Body of pancreas (tissue), 4 donors: ENCODE measurements at regions not wholly inside any gene's neighbourhood (a gene's known extent, or its start where the extent isn't known, plus 50 kb on each side); places are given as distances from the start of the nearest gene placed in this dataset.

Experiments
- ATAC-seq: fragments of 150-250 bp; one replicate; pipeline ENCODE4 v1.9.1; 2016
- DNase-seq, 4 donors: peaks; one replicate each; pipeline ENCODE4 v3.0.0-alpha.2; 2019
- H3K27ac ChIP-seq, 4 donors: fragments of 200-600 bp; sonication (generic); 1 replicate in 3 of 4; 2 replicates in 1 of 4; pipeline versions ENCODE4 v1.5.1 to v1.6.1; 2016 to 2019; ENCODE audit warnings: mild to moderate bottlenecking in 1 of 4, mixed read lengths in 1 of 4, moderate library complexity in 1 of 4
- H3K27me3 ChIP-seq, 2 donors: fragments of 200-600 bp; sonication (generic); one replicate each; pipeline ENCODE4 v1.6.0; 2016; ENCODE audit warnings: mild to moderate bottlenecking in 1 of 2
- H3K36me3 ChIP-seq, 2 donors: fragments of 200-600 bp; sonication (generic); replicated peaks in 1 of 2; 2 replicates each; pipeline ENCODE4 v1.5.1; 2016; ENCODE audit warnings: low read depth in 2 of 2; ENCODE audit not compliant: insufficient read depth in 1 of 2
- H3K4me1 ChIP-seq: fragments of 200-600 bp; sonication (generic); one replicate; pipeline ENCODE4 v1.6.0; 2016
- H3K4me3 ChIP-seq, 2 donors: fragments of 200-600 bp; sonication (generic); 1 replicate in 1 of 2; 2 replicates in 1 of 2; pipeline ENCODE4 v1.5.1; 2016 to 2019
- H3K9me3 ChIP-seq, 3 donors: fragments of 200-600 bp; sonication (generic); 1 replicate in 2 of 3; 2 replicates in 1 of 3; pipeline ENCODE4 v1.5.1; 2016
- CTCF ChIP-seq, 7 experiments: fragments of 450-650 bp in 4 of 7; fragments of 200-600 bp in 3 of 7; sonication (generic) in 3 of 7; IDR thresholded peaks; one replicate each; pipeline ENCODE4 v1.5.1; 2016 to 2019; ENCODE audit warnings: antibody characterized with exemption in 7 of 7
- POLR2A ChIP-seq, 3 donors: fragments of 450-650 bp; IDR thresholded peaks; one replicate each; pipeline ENCODE4 v1.6.1; 2016; ENCODE audit warnings: antibody characterized with exemption in 3 of 3, mild to moderate bottlenecking in 2 of 3
- WGBS, 2 donors: methylation state at CpG; one replicate each; pipeline ENCODE4 v1.1.5; 2017; 5-methylcytosine and 5-hydroxymethylcytosine counted together
- intact Hi-C: fragments of 100-400 bp; cut with DNase I; formaldehyde crosslinking; loops from one replicate; pipeline ENCODE4 v1.15.1; 2023

- Histone ChIP-seq H3K36me3 (no peaks in the 10 kb centered on the region), H3K27me3 (no peaks in the 10 kb centered on the region), H3K27ac (no peak overlapping the region), H3K4me3 (no peak overlapping the region), H3K4me1 (peaks cover 8% of the 10 kb centered on the region), H3K9me3 (no peaks in the 10 kb centered on the region)
- 85 to 96% methylated on average over 6 of the region's 6 CpGs for WGBS, 2 donors
- intact Hi-C loops, result no loop called here
- TF ChIP-seq POLR2A (IDR thresholded peaks at IDR 0.05), result no peak
- TF ChIP-seq CTCF (IDR thresholded peaks at IDR 0.05), result no peak
- ATAC-seq, result no peak
- DNase-seq, result no peak
Observed at GRCh38 chr14:30445852-30446251, 113.1 kb upstream of the G2E3 start.

- no peak for DNase-seq
- no peaks in the 10 kb centered on the region for H3K36me3 ChIP-seq
- no peak for ATAC-seq
- 44 to 46% methylated on average over 8 of the region's 8 CpGs for WGBS, 2 donors
- intact Hi-C loops, result no loop called here
- no peak overlapping the region for H3K4me3 ChIP-seq
- no peak overlapping the region for H3K27ac ChIP-seq
- no peak for TF ChIP-seq POLR2A (IDR thresholded peaks at IDR 0.05)
- TF ChIP-seq CTCF (IDR thresholded peaks at IDR 0.05), result no peak
- peaks cover 8% of the 10 kb centered on the region for H3K4me1 ChIP-seq
- H3K9me3 ChIP-seq, result no peaks in the 10 kb centered on the region
- H3K27me3 ChIP-seq, result no peaks in the 10 kb centered on the region
Observed at GRCh38 chr14:30450631-30451545, 108.1 kb upstream of the G2E3 start.

- Histone ChIP-seq H3K4me3 (no peak overlapping the region), H3K4me1 (no peaks in the 10 kb centered on the region), H3K27me3 (no peaks in the 10 kb centered on the region), H3K27ac (no peak overlapping the region), H3K9me3 (no peaks in the 10 kb centered on the region), H3K36me3 (no peaks in the 10 kb centered on the region)
- TF ChIP-seq POLR2A (IDR thresholded peaks at IDR 0.05), result no peak
- TF ChIP-seq CTCF (IDR thresholded peaks at IDR 0.05), result no peak
- 82 to 84% methylated on average over 2 of the region's 2 CpGs for WGBS, 2 donors
- ATAC-seq (no peak), DNase-seq (no peak)
- intact Hi-C loops, result no loop called here
Observed at GRCh38 chr14:30456296-30456695, 102.7 kb upstream of the G2E3 start.

GRCh38 chr14:30462358-30462757 lies 96.6 kb upstream of the G2E3 start:
- H3K27ac ChIP-seq, result no peak overlapping the region
- intact Hi-C loops, result no loop called here
- no peak for ATAC-seq
- peaks cover 9% of the 10 kb centered on the region for H3K4me1 ChIP-seq
- H3K4me3 ChIP-seq, result no peak overlapping the region
- no peaks in the 10 kb centered on the region for H3K36me3 ChIP-seq
- WGBS, 2 donors, result 28 to 35% methylated on average over 3 of the region's 3 CpGs
- no peaks in the 10 kb centered on the region for H3K9me3 ChIP-seq
- no peak for DNase-seq
- no peak for TF ChIP-seq POLR2A (IDR thresholded peaks at IDR 0.05)
- TF ChIP-seq CTCF (IDR thresholded peaks at IDR 0.05), result no peak
- no peaks in the 10 kb centered on the region for H3K27me3 ChIP-seq

- H3K27ac ChIP-seq, result no peak overlapping the region
- no peaks in the 10 kb centered on the region for H3K36me3 ChIP-seq
- ATAC-seq (no peak), DNase-seq (no peak)
- intact Hi-C loops, result no loop called here
- peaks cover 9% of the 10 kb centered on the region for H3K4me1 ChIP-seq
- H3K4me3 ChIP-seq, result no peak overlapping the region
- 93 to 96% methylated on average over 1 of the region's 1 CpG for WGBS, 2 donors
- H3K27me3 ChIP-seq, result no peaks in the 10 kb centered on the region
- TF ChIP-seq CTCF (IDR thresholded peaks at IDR 0.05), result no peak
- TF ChIP-seq POLR2A (IDR thresholded peaks at IDR 0.05), result no peak
- no peaks in the 10 kb centered on the region for H3K9me3 ChIP-seq
Observed at GRCh38 chr14:30464481-30464880, 94.5 kb upstream of the G2E3 start.
